GM21515 (cell line): ENCODE measurements at regions not wholly inside any gene's neighbourhood (a gene's known extent, or its start where the extent isn't known, plus 50 kb on each side); places are given as distances from the start of the nearest gene placed in this dataset.

Experiments
- ATAC-seq: cut with Tn5 transposase; IDR thresholded peaks from one replicate; pipeline ENCODE4 v1.9.1; 2021; ENCODE audit not compliant: unreplicated experiment

DNA sequence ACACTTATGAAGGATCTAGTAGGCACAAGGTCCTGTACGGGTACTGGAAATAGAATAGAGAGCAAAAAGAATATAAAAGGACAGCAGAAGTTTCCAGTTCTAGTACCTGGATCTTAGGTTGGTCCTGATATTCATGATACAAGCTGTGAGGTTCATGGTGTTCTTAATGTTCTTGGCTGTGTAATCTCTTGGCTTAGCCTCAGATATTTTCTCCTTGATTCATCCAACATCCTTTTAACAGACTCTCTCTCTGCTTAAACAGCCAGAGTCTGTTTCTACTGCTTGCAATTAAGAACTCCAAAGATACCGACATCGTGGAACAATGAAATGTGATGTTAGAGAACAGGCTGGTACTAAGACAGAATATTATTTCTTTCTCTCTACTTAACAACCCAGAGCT, 49.9 kb downstream of the CNTN3 start:
- ATAC-seq, result no peak

DNA sequence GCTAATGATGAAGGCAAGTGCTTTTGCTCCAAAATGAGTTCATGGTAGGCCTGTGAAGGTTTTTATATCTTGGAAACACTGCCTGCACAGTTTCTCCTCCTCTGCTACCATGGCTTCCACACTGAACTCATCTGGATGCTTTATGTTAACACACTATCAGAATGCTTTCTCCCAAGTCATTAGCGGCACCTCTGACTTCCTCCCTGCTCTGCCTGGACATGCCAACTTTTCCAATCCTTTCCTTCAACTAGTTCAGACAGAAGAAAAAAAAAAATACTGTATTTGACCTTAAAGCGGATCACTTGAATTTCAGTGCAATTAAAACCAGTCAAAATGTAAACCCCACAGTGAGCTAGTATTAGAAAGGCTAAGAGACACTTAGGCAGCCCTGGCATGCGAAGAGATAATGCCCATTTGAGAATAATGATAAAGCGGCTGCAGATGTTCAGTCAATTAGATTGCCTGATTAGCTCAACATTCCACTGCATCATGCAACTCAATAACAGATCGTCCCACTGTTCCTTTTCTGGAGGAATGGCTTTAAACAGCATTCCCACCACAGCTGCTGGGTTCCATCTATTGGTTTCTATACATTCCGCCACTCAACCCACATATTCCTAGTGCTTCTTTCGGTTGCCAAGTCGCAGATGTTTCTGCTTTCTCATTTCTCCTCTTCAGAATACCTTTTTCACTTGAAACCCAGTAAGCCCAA, 51.7 kb downstream of the CNTN3 start:
- ATAC-seq, result no peak

DNA sequence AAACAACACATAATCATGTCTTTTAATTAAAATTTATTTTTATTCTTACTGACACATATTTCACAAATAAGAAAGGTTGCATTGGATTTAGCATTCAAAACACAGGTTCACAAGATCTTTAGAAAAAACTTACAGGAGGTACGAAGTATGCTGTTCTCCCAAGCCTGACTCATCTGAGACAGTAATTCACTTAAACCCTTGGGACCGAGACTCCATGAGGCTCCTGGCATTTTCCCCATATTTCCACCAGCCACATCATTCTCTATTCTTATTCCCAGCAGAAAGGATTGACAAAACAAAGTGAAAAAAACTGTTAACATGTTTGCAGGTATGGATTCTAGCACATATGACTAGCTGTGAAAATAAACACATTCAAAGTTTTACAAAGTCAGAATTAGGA, 52.6 kb downstream of the CNTN3 start:
- no peak for ATAC-seq

DNA sequence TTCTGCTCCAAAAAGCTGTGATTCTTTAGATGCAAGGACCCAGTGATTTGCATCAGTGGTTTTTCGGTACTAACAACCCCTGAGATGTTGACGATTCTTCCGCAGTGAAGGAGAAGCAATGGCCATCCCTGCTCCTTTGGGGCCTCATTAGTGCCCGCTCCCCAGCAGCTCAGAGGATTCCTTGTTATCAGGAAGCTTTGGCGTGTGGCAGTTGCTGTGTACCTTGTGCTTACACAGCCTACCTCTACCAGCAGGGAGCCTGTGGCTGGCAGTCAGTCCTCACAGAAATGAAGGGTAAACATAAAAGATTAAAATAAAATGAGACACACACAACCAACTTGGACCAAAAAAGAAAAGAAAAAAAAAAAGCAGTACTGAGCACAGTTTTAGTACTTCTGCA, 55.2 kb downstream of the CNTN3 start:
- ATAC-seq, result no peak

DNA sequence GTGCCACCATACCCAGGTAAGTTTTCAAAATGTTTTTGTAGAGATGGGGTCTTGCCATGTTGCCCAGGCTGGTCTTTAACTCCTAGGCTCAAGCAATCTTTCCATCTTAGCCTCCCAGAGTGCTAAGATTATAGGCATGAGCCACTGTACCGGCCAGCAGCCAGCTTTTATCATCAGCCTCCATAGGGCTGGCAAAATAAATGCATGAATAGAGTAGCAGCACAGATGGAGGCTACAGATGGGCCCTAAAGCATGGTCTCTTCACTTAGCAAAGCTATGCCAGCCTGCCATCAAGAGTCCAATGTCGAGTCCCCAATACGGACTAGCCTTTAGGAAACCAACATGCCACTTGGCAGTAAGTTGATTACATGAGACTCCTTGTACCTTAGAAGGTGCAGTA, 63.8 kb downstream of the CNTN3 start:
- no peak for ATAC-seq

DNA sequence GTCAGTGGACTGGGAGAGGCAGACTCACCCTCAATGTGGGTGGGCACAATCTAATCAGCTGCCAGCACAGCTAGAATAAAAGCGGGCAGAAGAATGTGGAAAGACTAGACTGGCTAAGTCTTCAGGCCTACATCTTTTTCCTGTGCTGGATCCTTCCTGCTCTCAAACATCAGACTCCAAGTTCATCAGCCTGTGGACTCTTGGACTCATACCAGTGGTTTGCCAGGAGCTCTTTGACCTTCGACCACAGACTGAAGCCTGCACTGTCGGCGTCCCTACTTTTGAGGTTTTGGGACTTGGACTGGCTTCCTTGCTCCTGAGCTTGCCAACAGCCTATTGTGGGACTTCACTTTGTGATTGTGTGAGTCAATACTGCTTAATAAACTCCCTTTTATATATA, 68.0 kb downstream of the CNTN3 start:
- ATAC-seq, result no peak

DNA sequence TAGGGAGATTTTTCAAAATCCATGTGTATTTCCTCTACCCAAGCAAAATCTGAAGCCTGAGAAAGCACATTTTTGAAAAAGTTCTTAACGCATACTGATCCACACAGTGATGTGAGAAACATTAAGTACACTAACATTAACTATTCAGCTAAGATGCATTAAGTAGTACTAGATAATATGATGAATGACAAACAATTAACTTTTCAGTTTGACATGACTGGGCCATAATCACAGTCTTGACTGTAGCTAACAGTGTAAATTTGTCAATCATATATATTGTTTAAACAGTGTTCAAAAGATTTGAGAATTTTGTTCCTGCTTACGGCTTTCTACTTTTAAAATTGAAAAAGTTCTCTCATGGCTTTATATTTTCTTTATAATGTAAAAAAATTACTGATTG, 72.0 kb downstream of the CNTN3 start:
- no peak for ATAC-seq

DNA sequence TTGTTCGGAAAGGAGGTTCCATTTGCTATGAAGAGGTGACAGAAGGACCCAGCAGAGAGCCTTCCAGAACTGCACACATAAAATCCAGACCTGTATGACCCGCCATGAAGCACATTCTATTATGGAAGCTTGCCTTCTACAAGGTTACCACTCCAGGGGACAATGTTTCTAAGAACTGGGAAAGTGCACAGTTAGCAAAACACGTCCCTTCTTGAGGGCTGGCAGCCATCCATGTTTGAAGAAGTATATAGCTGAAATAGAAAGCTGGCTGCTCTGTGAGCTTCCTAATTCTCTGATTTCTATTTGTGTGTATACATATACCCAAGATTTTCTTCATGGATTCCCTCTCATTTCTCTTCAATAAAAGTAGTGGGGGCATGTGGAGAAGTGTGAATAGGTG, 74.6 kb downstream of the CNTN3 start:
- no peak for ATAC-seq

DNA sequence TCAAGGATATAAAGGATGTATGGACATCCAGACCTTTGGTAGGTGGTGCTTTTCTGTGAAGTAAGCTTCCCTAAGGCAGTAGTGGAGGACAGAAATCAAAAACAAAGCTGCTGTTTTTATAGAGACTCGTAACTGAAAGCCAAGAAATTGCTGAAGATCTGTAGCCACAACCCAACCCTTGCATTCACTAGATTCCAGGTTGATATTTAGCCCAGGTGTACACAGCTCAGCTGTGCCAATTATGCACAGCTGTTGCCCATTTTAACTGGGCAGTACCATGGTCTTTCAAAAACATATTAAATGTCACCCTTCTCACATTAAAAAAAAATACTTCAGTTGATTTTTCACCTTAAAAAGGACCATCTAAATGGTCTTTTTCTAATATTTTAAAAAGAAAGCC, 75.8 kb downstream of the CNTN3 start:
- no peak for ATAC-seq

DNA sequence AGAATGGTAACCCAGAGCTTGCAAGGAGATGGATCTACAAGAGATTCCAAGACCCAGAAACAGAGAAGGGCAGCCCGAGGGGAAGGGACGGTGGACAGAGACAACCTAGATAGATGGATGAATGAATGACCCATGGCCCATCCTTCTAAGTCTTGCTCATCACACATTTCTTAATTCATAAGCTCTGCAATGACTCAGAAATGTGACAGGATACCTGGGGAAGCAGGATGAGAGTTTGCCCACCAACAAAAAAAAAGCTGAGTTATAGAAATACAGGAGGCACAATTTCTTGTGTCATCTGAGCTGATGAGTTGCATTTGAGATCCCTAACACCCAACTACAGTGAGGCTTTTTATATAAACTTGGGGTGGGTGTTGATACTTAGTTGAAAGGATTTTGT, 76.6 kb downstream of the CNTN3 start:
- ATAC-seq, result no peak

DNA sequence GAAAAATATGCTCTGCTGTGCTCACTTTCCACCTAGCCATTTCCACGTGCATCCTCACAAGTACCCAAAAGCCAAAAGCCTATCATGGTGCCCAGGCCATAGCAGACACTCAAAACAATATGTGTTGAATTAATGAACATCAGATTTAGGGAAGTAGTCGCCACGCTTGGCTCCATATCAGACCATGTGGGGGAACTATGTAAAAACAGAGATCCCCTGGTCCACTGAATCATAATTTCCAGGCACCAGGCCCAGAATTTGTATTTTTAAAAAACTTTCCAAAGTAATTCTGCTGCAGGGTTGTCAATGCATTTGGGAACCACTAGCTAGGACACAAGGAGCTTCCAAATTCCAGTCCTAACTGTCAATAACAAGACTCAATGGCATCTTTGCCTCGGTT, 77.3 kb downstream of the CNTN3 start:
- no peak for ATAC-seq

DNA sequence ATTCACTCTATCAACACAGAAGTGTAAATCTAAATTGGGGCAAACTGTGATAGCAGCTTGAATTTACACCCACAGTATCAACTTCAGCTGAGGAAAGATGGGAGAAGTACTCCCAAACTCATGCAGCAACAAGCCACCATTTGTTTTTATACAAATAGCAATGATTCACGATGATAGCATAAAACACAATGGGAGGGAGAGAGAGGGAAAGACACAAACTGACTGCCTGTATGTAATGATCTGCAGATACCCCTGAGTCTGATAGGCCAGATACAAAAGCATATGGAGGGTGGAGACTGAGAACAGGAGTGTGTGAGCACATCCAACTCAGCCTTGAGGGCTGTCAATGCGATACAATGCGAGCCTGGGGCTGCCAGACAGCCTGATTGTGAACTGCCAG, 79.2 kb downstream of the CNTN3 start:
- ATAC-seq, result no peak

DNA sequence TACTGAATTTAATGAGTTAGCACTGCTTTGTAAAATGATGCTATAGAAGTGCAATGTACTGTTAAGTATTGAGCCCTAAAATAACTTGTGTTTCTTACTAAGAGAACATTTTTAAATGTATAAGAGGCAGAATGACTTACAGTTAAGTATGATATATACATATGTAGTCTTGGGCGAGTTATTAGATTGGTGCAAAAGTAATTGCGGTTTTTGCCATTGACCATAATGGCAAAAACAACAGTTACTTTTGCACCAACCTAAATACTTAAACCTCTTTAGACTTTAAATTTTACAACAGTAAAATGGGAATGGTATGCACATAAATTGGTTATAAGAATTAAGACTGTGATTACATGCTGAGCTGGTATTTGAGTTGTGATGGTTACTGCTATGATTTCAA, 79.8 kb downstream of the CNTN3 start:
- ATAC-seq, result no peak

DNA sequence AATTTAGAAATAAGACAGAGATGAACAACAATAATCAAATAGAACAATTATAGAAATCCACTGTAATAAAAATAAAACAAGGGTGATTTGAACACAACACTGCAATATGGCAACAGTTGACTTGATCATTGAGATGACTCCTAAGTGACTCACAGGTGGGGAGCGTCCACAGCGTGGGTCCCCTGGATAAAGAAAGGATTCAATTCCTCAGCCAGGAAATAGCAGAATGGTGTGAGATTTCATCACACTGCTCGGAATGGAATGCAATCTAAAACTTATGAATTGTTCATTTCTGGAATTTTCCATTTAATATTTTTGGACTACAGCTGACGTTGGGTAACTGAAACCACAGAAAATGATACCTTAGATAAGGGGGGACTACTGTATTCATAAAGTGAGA, 82.0 kb downstream of the CNTN3 start:
- no peak for ATAC-seq

DNA sequence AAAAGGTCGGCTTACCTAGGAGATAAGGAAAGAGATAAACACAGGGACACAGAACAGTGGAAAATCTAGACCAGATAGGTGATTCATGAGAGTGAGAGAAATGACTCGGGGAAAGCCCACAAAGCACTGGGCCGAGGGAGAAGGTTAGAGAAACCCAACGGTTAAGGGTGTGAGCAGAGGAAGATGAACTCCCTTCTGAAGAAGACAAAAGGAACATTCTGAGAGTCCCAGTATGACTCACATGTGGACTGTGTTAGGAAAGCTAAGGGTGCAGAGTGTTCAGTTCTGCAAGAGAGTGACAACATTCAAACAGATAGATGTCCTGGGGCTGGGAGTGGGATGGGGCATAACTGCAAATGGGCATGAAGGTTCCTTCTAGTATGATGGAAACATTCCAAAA, 83.0 kb downstream of the CNTN3 start:
- ATAC-seq, result no peak

DNA sequence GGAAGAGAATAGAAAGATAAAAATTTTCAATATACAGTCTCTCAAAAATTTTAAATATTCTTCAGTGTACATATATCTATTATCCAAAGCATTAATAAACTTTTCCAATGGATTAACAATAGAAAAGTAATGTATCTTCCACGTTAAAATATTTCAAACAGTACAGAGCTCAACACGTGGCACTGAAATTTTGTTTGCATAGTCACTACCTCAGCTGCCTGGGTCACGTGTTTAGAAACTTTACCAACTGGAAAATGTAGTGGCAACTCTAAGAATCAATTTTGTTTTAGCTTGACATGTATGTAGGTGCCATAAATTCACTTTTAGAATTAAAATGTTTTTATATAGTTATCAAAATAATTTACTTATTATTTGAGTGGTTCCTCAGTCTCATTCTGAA, 85.3 kb downstream of the CNTN3 start:
- ATAC-seq, result no peak

DNA sequence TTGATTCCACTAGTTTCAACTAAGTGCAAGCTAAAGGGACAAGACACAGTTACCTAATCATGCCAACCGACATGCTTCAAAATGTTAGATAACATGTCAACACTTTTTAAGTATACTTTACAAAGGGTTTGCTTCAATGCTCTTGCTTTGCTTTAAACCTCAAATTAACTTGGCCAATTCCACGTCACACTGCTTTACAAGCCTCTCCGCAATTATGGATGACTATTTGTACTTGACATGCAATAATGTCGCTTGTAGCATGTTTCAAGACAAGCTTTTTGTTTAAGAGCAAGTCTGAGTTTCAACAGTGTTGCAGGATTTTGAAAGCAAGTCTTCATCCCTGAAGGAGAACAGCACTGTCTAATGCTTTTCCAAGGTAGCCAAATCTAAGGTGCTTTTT, 86.9 kb downstream of the CNTN3 start:
- ATAC-seq, result no peak

DNA sequence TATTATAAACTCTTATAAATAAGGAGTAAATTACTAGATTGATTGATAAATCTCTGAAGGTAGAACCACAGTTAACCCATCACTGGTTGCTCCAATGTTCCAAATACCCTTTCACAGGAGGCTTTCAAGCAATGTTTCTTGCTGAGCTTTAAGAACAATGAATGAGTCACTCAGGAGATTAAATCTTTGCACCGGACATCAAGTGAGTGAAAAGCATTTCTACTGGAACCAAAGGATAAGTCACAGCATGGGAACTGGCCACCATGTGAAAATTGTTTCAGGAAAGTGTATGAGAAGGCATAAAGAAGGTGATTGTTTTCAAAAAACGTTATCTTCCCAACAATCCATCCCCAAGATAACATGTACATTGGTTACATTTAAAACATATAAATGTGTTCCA, 90.6 kb downstream of the CNTN3 start:
- no peak for ATAC-seq

DNA sequence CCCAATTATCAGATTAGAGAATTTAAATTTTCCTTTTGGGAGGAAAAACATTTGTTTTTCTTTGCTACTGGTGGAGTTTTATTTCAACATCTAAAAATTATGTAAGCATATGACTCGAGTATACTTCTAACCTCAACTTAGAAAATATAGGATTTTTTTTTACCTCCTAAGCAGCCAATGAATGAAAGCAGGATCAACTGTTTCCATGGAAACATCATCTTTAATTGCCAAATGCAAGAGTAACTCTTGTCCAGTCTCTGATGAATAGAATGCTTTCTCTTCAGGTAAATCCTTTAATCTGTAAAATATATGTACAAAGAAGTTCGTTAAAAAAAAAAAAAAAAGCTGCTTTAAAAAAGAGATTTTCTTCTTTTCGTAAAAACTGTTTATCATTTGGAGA, 93.6 kb downstream of the CNTN3 start:
- no peak for ATAC-seq

DNA sequence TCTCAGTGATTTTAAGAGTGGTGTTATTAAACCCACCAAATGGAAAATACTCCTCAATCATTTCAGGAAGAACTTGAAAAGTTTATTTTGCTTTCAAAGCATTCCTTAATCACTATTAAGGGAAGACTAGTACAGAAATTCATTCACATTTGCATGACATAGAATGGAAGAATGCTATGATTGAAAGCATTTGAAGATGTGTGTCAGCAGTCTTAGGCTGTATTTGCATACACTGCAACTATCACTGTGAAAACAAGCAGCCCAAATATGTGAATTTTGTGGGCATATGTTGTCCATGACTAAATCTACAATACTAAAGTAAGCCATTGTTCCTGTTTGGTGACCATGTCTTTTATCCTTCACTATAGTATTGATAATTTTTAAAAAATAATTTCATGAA, 95.8 kb downstream of the CNTN3 start:
- no peak for ATAC-seq

DNA sequence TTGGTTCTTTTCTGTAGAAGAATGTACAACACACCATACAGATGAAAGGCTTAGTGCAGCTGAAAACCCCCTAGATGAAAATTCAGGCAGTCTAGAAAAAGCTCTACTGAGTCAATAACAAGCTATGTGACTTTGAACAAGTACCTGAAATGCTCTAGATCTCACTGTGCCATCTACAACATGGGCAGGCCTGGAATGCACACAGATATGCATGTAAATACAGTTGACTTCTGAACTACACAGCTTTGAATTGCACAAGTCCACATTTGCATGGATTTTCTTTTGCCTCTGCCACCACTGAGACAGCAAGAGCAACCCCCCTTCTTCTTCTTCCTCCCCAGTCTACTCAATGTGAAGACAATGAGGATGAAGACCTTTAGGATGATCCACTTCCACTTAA, 98.4 kb downstream of the CNTN3 start:
- ATAC-seq, result no peak

DNA sequence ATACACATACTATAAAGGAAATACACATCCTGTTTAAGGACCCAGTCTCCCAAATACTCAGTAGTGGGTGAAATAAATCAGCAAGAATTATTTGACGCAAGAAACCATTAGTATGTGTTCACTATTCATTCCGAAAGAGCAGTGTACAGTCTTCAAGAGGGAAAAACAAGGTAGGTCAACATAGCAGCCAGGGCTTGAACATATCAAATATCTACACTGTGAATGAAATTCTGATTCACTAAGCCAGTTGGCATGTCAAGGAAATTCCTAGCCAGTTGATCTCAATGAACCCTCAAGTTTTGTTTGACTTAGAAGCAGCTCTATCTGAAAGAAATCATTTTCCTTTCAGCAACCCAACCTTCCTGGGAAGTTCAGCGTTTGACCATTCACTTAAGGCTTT, 99.0 kb downstream of the CNTN3 start:
- ATAC-seq, result no peak

DNA sequence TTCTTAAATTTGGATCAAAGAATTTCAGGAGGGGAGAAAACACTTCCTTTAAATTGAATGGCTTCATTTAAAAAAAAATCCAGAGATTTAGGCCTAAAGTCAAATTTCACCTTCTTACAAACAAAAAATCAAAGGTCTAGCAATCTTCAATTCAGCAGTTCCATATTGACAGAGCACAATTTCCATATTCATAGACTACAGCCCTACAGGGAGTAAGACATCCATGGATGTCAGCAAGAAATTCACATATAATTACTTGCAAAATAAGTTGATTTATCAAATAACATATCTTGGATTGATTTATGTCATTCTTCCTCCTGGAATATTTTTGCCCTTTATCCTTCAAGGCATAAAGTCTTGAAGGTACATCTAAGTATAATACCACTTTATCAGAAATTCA, 103.4 kb downstream of the CNTN3 start:
- ATAC-seq, result no peak
